IPS DF 6.9 (cell line): ENCODE measurements at regions not wholly inside any gene's neighbourhood (a gene's known extent, or its start where the extent isn't known, plus 50 kb on each side); places are given as distances from the start of the nearest gene placed in this dataset.
A peak's percentile ranks its signal among the peaks of the same experiment; 100 is the strongest.

ENCODE experiments used
- DNase-seq: peaks from one replicate; pipeline ENCODE4 v3.0.0-alpha.2; 2013; ENCODE audit warnings: low read depth, low spot score
- H3K27ac ChIP-seq: one replicate; pipeline ENCODE4 v1.5.1; 2013; ENCODE audit warnings: low read length, control low read depth
- H3K27me3 ChIP-seq: 2 replicates; pipeline ENCODE4 v1.6.1; 2013; ENCODE audit warnings: mild to moderate bottlenecking, low read length; ENCODE audit not compliant: control insufficient read depth, insufficient read depth
- H3K36me3 ChIP-seq: 2 replicates; pipeline ENCODE4 v1.6.1; 2013; ENCODE audit warnings: low read length; ENCODE audit not compliant: control insufficient read depth, insufficient read depth
- H3K4me1 ChIP-seq: 2 replicates; pipeline ENCODE4 v1.6.1; 2013; ENCODE audit warnings: low read length; ENCODE audit not compliant: control insufficient read depth, insufficient read depth
- H3K4me3 ChIP-seq: 2 replicates; pipeline ENCODE4 v1.5.1; 2013; ENCODE audit warnings: mild to moderate bottlenecking, low read length
- H3K9me3 ChIP-seq: 2 replicates; pipeline ENCODE4 v1.6.1; 2013; ENCODE audit warnings: low read length, inconsistent platforms; ENCODE audit not compliant: control insufficient read depth, insufficient read depth
- WGBS: extraction: QIAGEN DNeasy Blood & Tissue Kit; methylation state at CpG from one replicate; pipeline ENCODE4 v1.1.7; 2013; ENCODE audit warnings: mixed read lengths, missing lambda C conversion rate; ENCODE audit not compliant: insufficient read length, insufficient coverage; 5-methylcytosine and 5-hydroxymethylcytosine counted together

- no CpG with 5 or more reads among the region's 5 CpGs for WGBS
- no peak for DNase-seq
- no peaks in the 10 kb centered on the region for H3K36me3 ChIP-seq
Measured at GRCh38 chr20:22315771-22316170, 268.6 kb downstream of the FOXA2 start.

GRCh38 chr20:22315073-22315472 is 269.3 kb downstream of the FOXA2 start:
- Histone ChIP-seq H3K4me1 (no peaks in the 10 kb centered on the region), H3K27me3 (no peaks in the 10 kb centered on the region), H3K4me3 (no peak overlapping the region), H3K9me3 (no peaks in the 10 kb centered on the region), H3K36me3 (no peaks in the 10 kb centered on the region), H3K27ac (no peak overlapping the region)
- no peak for DNase-seq
- no CpG with 5 or more reads among the region's 2 CpGs for whole genome bisulfite sequencing

More at GRCh38 chr20:22315771-22316170, 268.6 kb downstream of the FOXA2 start:
- Histone ChIP-seq H3K9me3 (no peaks in the 10 kb centered on the region), H3K4me1 (no peaks in the 10 kb centered on the region), H3K27me3 (no peaks in the 10 kb centered on the region), H3K4me3 (no peak overlapping the region), H3K27ac (no peak overlapping the region)

GRCh38 chr20:22312744-22313346 is 271.5 kb downstream of the FOXA2 start:
- H3K4me1 ChIP-seq, result no peaks in the 10 kb centered on the region
- WGBS, result no CpG with 5 or more reads among the region's 6 CpGs
- no peaks in the 10 kb centered on the region for H3K36me3 ChIP-seq
- no peak overlapping the region for H3K27ac ChIP-seq
- no peak overlapping the region for H3K4me3 ChIP-seq
- DNase-seq, result peak; percentile 33
- H3K27me3 ChIP-seq, result no peaks in the 10 kb centered on the region
- no peaks in the 10 kb centered on the region for H3K9me3 ChIP-seq

- no peak overlapping the region for H3K27ac ChIP-seq
- no CpG with 5 or more reads among the region's 1 CpG for WGBS
- no peaks in the 10 kb centered on the region for H3K27me3 ChIP-seq
- 0 out of 2 replicates have a peak, but pooled peaks cover 1% of the 10 kb centered on the region for H3K4me1 ChIP-seq
- H3K9me3 ChIP-seq, result no peaks in the 10 kb centered on the region
- H3K4me3 ChIP-seq, result no peak overlapping the region
- no peaks in the 10 kb centered on the region for H3K36me3 ChIP-seq
- DNase-seq, result no peak
Measured at GRCh38 chr20:22308934-22309333, 275.4 kb downstream of the FOXA2 start.

- H3K4me1 ChIP-seq, result 0 out of 2 replicates have a peak, but pooled peaks cover 1% of the 10 kb centered on the region
- H3K27ac ChIP-seq, result no peak overlapping the region
- H3K9me3 ChIP-seq, result no peaks in the 10 kb centered on the region
- H3K27me3 ChIP-seq, result no peaks in the 10 kb centered on the region
- DNase-seq, result no peak
- WGBS, result no CpG with 5 or more reads among the region's 1 CpG
- H3K36me3 ChIP-seq, result no peaks in the 10 kb centered on the region
- no peak overlapping the region for H3K4me3 ChIP-seq
Measured at GRCh38 chr20:22307409-22307808, 277.0 kb downstream of the FOXA2 start.

- no peak for DNase-seq
- Histone ChIP-seq H3K4me1 (0 out of 2 replicates have a peak, but pooled peaks cover 1% of the 10 kb centered on the region), H3K27ac (no peak overlapping the region), H3K27me3 (no peaks in the 10 kb centered on the region), H3K4me3 (no peak overlapping the region), H3K9me3 (no peaks in the 10 kb centered on the region), H3K36me3 (no peaks in the 10 kb centered on the region)
- no CpG with 5 or more reads among the region's 2 CpGs for WGBS
Measured at GRCh38 chr20:22305381-22305780, 279.0 kb downstream of the FOXA2 start.

GRCh38 chr20:22303523-22303922 is 280.8 kb downstream of the FOXA2 start:
- H3K4me1 ChIP-seq, result 0 out of 2 replicates have a peak, but pooled peaks cover 1% of the 10 kb centered on the region
- no peak for DNase-seq
- no peaks in the 10 kb centered on the region for H3K27me3 ChIP-seq
- no peaks in the 10 kb centered on the region for H3K9me3 ChIP-seq
- H3K27ac ChIP-seq, result no peak overlapping the region
- H3K4me3 ChIP-seq, result no peak overlapping the region
- WGBS, result no CpG with 5 or more reads among the region's 3 CpGs
- H3K36me3 ChIP-seq, result no peaks in the 10 kb centered on the region

GRCh38 chr20:22302039-22302438 is 282.3 kb downstream of the FOXA2 start:
- WGBS, result no CpG with 5 or more reads among the region's 2 CpGs
- Histone ChIP-seq H3K36me3 (no peaks in the 10 kb centered on the region), H3K27me3 (no peaks in the 10 kb centered on the region), H3K4me3 (no peak overlapping the region), H3K9me3 (no peaks in the 10 kb centered on the region), H3K4me1 (0 out of 2 replicates have a peak, but pooled peaks cover 1% of the 10 kb centered on the region), H3K27ac (no peak overlapping the region)
- no peak for DNase-seq

- Histone ChIP-seq H3K9me3 (no peaks in the 10 kb centered on the region), H3K36me3 (no peaks in the 10 kb centered on the region), H3K4me3 (no peak overlapping the region), H3K27ac (no peak overlapping the region), H3K4me1 (no peaks in the 10 kb centered on the region), H3K27me3 (no peaks in the 10 kb centered on the region)
- DNase-seq, result no peak
- no CpG with 5 or more reads among the region's 4 CpGs for WGBS
Measured at GRCh38 chr20:22293886-22294285, 290.5 kb downstream of the FOXA2 start.

- Histone ChIP-seq H3K9me3 (no peaks in the 10 kb centered on the region), H3K4me3 (no peak overlapping the region), H3K4me1 (no peaks in the 10 kb centered on the region), H3K27ac (no peak overlapping the region), H3K27me3 (no peaks in the 10 kb centered on the region), H3K36me3 (no peaks in the 10 kb centered on the region)
- no peak for DNase-seq
- WGBS, result no CpG with 5 or more reads among the region's 5 CpGs
Measured at GRCh38 chr20:22289442-22289841, 294.9 kb downstream of the FOXA2 start.

- H3K4me1 ChIP-seq, result no peaks in the 10 kb centered on the region
- no peak overlapping the region for H3K27ac ChIP-seq
- H3K4me3 ChIP-seq, result no peak overlapping the region
- no CpG with 5 or more reads among the region's 7 CpGs for WGBS
- DNase-seq, result no peak
- H3K36me3 ChIP-seq, result no peaks in the 10 kb centered on the region
- no peaks in the 10 kb centered on the region for H3K9me3 ChIP-seq
- no peaks in the 10 kb centered on the region for H3K27me3 ChIP-seq
Measured at GRCh38 chr20:22288957-22289356, 295.4 kb downstream of the FOXA2 start.
